Mesendoderm (in vitro differentiated cells): ENCODE measurements at regions not wholly inside any gene's neighbourhood (a gene's known extent, or its start where the extent isn't known, plus 50 kb on each side); places are given as distances from the start of the nearest gene placed in this dataset.

ENCODE experiments used
- DNase-seq: peaks from one replicate; pipeline ENCODE4 v3.0.0; 2013
- H2AK5ac ChIP-seq: 2 replicates; pipeline ENCODE4 v1.6.1; 2013; ENCODE audit warnings: low read length, inconsistent platforms
- H2BK120ac ChIP-seq: 2 replicates; pipeline ENCODE4 v1.6.1; 2013; ENCODE audit warnings: low read depth, mild to moderate bottlenecking, low read length, moderate library complexity, mixed read lengths
- H2BK15ac ChIP-seq: replicated peaks from 2 replicates; pipeline ENCODE4 v1.6.1; 2013; ENCODE audit warnings: low read depth, mild to moderate bottlenecking, moderate library complexity
- H2BK5ac ChIP-seq: 2 replicates; pipeline ENCODE4 v1.6.1; 2013; ENCODE audit warnings: low read length, inconsistent platforms
- H3K18ac ChIP-seq: 2 replicates; pipeline ENCODE4 v1.6.1; 2013; ENCODE audit warnings: mild to moderate bottlenecking, low read length, mixed read lengths
- H3K23ac ChIP-seq: one replicate; pipeline ENCODE4 v1.6.1; 2013; ENCODE audit warnings: low read length
- H3K27ac ChIP-seq: 2 replicates; pipeline ENCODE4 v1.5.1; 2013; ENCODE audit warnings: low read depth, mild to moderate bottlenecking, inconsistent platforms, low read length, moderate library complexity
- H3K27me3 ChIP-seq: 2 replicates; pipeline ENCODE4 v1.6.1; 2013; ENCODE audit warnings: low read length, control low read depth, mild to moderate bottlenecking, inconsistent platforms; ENCODE audit not compliant: insufficient read depth, poor library complexity
- H3K36me3 ChIP-seq: 2 replicates; pipeline ENCODE4 v1.6.1; 2013; ENCODE audit warnings: low read length, inconsistent platforms; ENCODE audit not compliant: control insufficient read depth, insufficient read depth
- H3K4ac ChIP-seq: one replicate; pipeline ENCODE4 v1.6.1; 2013; ENCODE audit warnings: low read depth, mild to moderate bottlenecking, low read length, moderate library complexity
- H3K4me1 ChIP-seq: 2 replicates; pipeline ENCODE4 v1.6.1; 2013; ENCODE audit warnings: low read depth, low read length, inconsistent platforms; ENCODE audit not compliant: control insufficient read depth
- H3K4me2 ChIP-seq: 2 replicates; pipeline ENCODE4 v1.6.1; 2013; ENCODE audit warnings: low read length
- H3K4me3 ChIP-seq: 2 replicates; pipeline ENCODE4 v1.5.1; 2013; ENCODE audit warnings: mild to moderate bottlenecking, low read length
- H3K56ac ChIP-seq: one replicate; pipeline ENCODE4 v1.6.1; 2013; ENCODE audit warnings: low read length
- H3K79me1 ChIP-seq: 2 replicates; pipeline ENCODE4 v1.6.1; 2013; ENCODE audit warnings: low read length, inconsistent platforms
- H3K79me2 ChIP-seq: 2 replicates; pipeline ENCODE4 v1.6.1; 2013; ENCODE audit warnings: mild to moderate bottlenecking, low read length; ENCODE audit not compliant: control insufficient read depth, insufficient read depth
- H3K9ac ChIP-seq: 2 replicates; pipeline ENCODE4 v1.6.1; 2013; ENCODE audit warnings: low read length, inconsistent platforms
- H4K5ac ChIP-seq: one replicate; pipeline ENCODE4 v1.6.1; 2013; ENCODE audit warnings: low read length
- H4K8ac ChIP-seq: one replicate; pipeline ENCODE4 v1.6.1; 2013; ENCODE audit warnings: low read depth, mild to moderate bottlenecking, control low read depth, low read length, moderate library complexity
- WGBS: extraction: QIAGEN DNeasy Blood & Tissue Kit; methylation state at CpG from one replicate; pipeline ENCODE4 v1.1.7; 2013; ENCODE audit warnings: low lambda C conversion rate, missing lambda C conversion rate; ENCODE audit not compliant: insufficient coverage; ENCODE audit errors: extremely low coverage; 5-methylcytosine and 5-hydroxymethylcytosine counted together

DNA sequence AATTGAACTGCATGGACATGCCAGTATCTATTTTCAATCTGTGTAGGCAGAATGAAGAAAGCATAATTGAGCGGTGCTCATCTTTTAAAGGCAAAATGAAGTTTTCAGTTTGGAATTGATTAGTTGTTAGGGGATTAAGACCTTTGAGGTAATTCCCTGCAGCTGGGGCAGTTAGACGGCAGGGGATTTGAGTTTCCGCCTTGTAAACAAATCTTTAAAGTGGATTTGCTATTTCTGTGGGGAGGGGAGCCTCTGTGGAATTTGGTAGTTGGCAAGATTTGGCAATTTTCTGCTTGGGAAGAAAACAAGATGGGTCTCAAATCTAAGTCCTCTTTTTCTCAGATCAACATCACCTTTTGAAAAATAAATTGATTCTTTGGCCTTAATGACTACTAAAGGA lies 212.5 kb upstream of the CNTN6 start:
- Histone ChIP-seq H3K9ac (no peak overlapping the region), H3K27me3 (no peaks in the 10 kb centered on the region), H4K8ac (no peak overlapping the region), H3K4ac (no peak overlapping the region), H3K79me2 (no peaks in the 10 kb centered on the region), H2AK5ac (no peak overlapping the region), H3K23ac (no peak overlapping the region), H2BK5ac (no peak overlapping the region), H3K27ac (no peak overlapping the region), H3K56ac (no peak overlapping the region), H3K4me2 (no peak overlapping the region), H2BK15ac (no peak overlapping the region), H3K36me3 (no peaks in the 10 kb centered on the region), H4K5ac (no peak overlapping the region), H3K4me1 (peaks cover 3% of the 10 kb centered on the region), H3K18ac (no peak overlapping the region), H3K79me1 (no peaks in the 10 kb centered on the region), H3K4me3 (no peak overlapping the region), H2BK120ac (no peak overlapping the region)
- peak; percentile 15 for DNase-seq
- WGBS: no CpG with 5 or more reads among the region's 3 CpGs

DNA sequence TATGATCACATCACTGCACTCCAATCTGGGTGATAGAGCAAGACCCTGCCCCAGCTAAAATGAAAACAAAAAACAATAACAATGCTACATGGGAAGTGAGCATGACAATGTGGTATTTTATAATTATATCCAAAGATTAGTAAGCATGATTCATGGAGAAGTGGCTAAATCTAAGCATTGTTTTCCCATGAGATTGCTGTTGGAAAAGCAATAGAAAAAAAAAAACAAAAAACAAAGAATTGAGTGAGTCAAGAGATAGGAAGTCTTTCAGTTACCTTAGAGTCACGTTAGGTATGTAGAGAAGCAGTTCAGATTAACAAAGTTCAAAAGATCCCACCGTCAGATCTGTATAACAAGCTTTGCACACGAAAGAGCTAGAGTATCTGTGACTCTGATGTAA lies 210.3 kb upstream of the CNTN6 start:
- H3K4ac ChIP-seq: no peak overlapping the region
- H3K27ac ChIP-seq: no peak overlapping the region
- no peaks in the 10 kb centered on the region for H3K79me2 ChIP-seq

GRCh38 chr3:901953-902778 lies 190.7 kb upstream of the CNTN6 start:
- no peak overlapping the region for H3K18ac ChIP-seq
- no peak overlapping the region for H3K23ac ChIP-seq
- H3K56ac ChIP-seq: no peak overlapping the region
- no peak overlapping the region for H2BK5ac ChIP-seq
- H3K27me3 ChIP-seq: no peaks in the 10 kb centered on the region
- no peaks in the 10 kb centered on the region for H3K36me3 ChIP-seq
- H4K5ac ChIP-seq: no peak overlapping the region
- no peak overlapping the region for H3K4ac ChIP-seq
- H2BK120ac ChIP-seq: no peak overlapping the region
- WGBS: no CpG with 5 or more reads among the region's 2 CpGs
- DNase-seq: no peak
- no peak overlapping the region for H3K4me3 ChIP-seq
- no peaks in the 10 kb centered on the region for H3K79me1 ChIP-seq
- no peak overlapping the region for H3K27ac ChIP-seq
- H3K4me2 ChIP-seq: no peak overlapping the region
- no peaks in the 10 kb centered on the region for H3K4me1 ChIP-seq
- no peak overlapping the region for H4K8ac ChIP-seq
- no peak overlapping the region for H3K9ac ChIP-seq
- no peak overlapping the region for H2AK5ac ChIP-seq
- no peaks in the 10 kb centered on the region for H3K79me2 ChIP-seq
- no peak overlapping the region for H2BK15ac ChIP-seq

More for the DNA sequence above, 210.3 kb upstream of the CNTN6 start:
- no peak for DNase-seq
- no peak overlapping the region for H3K4me2 ChIP-seq
- no peaks in the 10 kb centered on the region for H3K27me3 ChIP-seq
- H3K4me3 ChIP-seq: no peak overlapping the region
- H2AK5ac ChIP-seq: no peak overlapping the region
- H2BK120ac ChIP-seq: no peak overlapping the region
- H4K5ac ChIP-seq: no peak overlapping the region
- H2BK5ac ChIP-seq: no peak overlapping the region
- peaks cover 3% of the 10 kb centered on the region for H3K4me1 ChIP-seq
- no peak overlapping the region for H2BK15ac ChIP-seq
- no peak overlapping the region for H3K23ac ChIP-seq
- H3K9ac ChIP-seq: no peak overlapping the region
- no peaks in the 10 kb centered on the region for H3K36me3 ChIP-seq
- H3K79me1 ChIP-seq: no peaks in the 10 kb centered on the region
- H3K18ac ChIP-seq: no peak overlapping the region
- no peak overlapping the region for H4K8ac ChIP-seq
- no peak overlapping the region for H3K56ac ChIP-seq
- WGBS: no CpG with 5 or more reads among the region's 3 CpGs

GRCh38 chr3:905217-905616 lies 187.6 kb upstream of the CNTN6 start:
- no peaks in the 10 kb centered on the region for H3K36me3 ChIP-seq
- no peaks in the 10 kb centered on the region for H3K79me1 ChIP-seq
- H3K9ac ChIP-seq: no peak overlapping the region
- H3K4me3 ChIP-seq: no peak overlapping the region
- no peak for DNase-seq
- no peak overlapping the region for H4K5ac ChIP-seq
- no peaks in the 10 kb centered on the region for H3K27me3 ChIP-seq
- no peak overlapping the region for H3K27ac ChIP-seq
- H3K18ac ChIP-seq: no peak overlapping the region
- H3K23ac ChIP-seq: no peak overlapping the region
- H2BK5ac ChIP-seq: no peak overlapping the region
- H2BK15ac ChIP-seq: no peak overlapping the region
- WGBS: no CpG with 5 or more reads among the region's 2 CpGs
- H3K4ac ChIP-seq: no peak overlapping the region
- no peak overlapping the region for H2BK120ac ChIP-seq
- no peak overlapping the region for H3K56ac ChIP-seq
- H2AK5ac ChIP-seq: no peak overlapping the region
- no peak overlapping the region for H3K4me2 ChIP-seq
- H4K8ac ChIP-seq: no peak overlapping the region
- no peaks in the 10 kb centered on the region for H3K4me1 ChIP-seq
- no peaks in the 10 kb centered on the region for H3K79me2 ChIP-seq

GRCh38 chr3:906739-907138 lies 186.1 kb upstream of the CNTN6 start:
- no peak overlapping the region for H3K27ac ChIP-seq
- H3K23ac ChIP-seq: no peak overlapping the region
- no peak overlapping the region for H3K4me3 ChIP-seq
- WGBS: no CpG with 5 or more reads among the region's 3 CpGs
- H4K8ac ChIP-seq: no peak overlapping the region
- no peak overlapping the region for H2BK5ac ChIP-seq
- no peak overlapping the region for H3K4me2 ChIP-seq
- H3K4me1 ChIP-seq: no peaks in the 10 kb centered on the region
- no peaks in the 10 kb centered on the region for H3K36me3 ChIP-seq
- no peak overlapping the region for H2BK120ac ChIP-seq
- no peak overlapping the region for H2BK15ac ChIP-seq
- no peak overlapping the region for H3K9ac ChIP-seq
- no peak overlapping the region for H4K5ac ChIP-seq
- no peak overlapping the region for H3K4ac ChIP-seq
- H2AK5ac ChIP-seq: no peak overlapping the region
- H3K18ac ChIP-seq: no peak overlapping the region
- no peaks in the 10 kb centered on the region for H3K27me3 ChIP-seq
- H3K56ac ChIP-seq: no peak overlapping the region
- H3K79me2 ChIP-seq: no peaks in the 10 kb centered on the region
- no peak for DNase-seq
- H3K79me1 ChIP-seq: no peaks in the 10 kb centered on the region

GRCh38 chr3:908839-909238 lies 184.0 kb upstream of the CNTN6 start:
- Histone ChIP-seq H3K27me3 (no peaks in the 10 kb centered on the region), H4K5ac (no peak overlapping the region), H3K4ac (no peak overlapping the region), H3K4me2 (no peak overlapping the region), H3K27ac (no peak overlapping the region), H3K9ac (no peak overlapping the region), H2BK120ac (no peak overlapping the region), H4K8ac (no peak overlapping the region), H3K36me3 (no peaks in the 10 kb centered on the region), H3K79me1 (no peaks in the 10 kb centered on the region), H2BK15ac (no peak overlapping the region), H3K23ac (no peak overlapping the region), H3K4me1 (peaks cover 3% of the 10 kb centered on the region), H3K56ac (no peak overlapping the region), H2AK5ac (no peak overlapping the region), H3K4me3 (no peak overlapping the region), H3K79me2 (no peaks in the 10 kb centered on the region), H2BK5ac (no peak overlapping the region), H3K18ac (no peak overlapping the region)
- WGBS: no CpG with 5 or more reads among the region's 2 CpGs
- peak; percentile 72 for DNase-seq
